PC-9 (cell line): ENCODE measurements at regions not wholly inside any gene's neighbourhood (a gene's known extent, or its start where the extent isn't known, plus 50 kb on each side); places are given as distances from the start of the nearest gene placed in this dataset.

Experiments used
- BruUV-seq: library from RNA; stranded (reverse); fragments of 400-500 nt; replicated peaks from 2 replicates; lab custom pipeline; 2021; lab: Mats Ljungman, UMichigan
- CTCF ChIA-PET: fragments of 300-600 bp; sonication (Branson Sonifier 250); formaldehyde crosslinking; loops from one replicate; lab custom pipeline; 2022; ENCODE audit warnings: antibody characterized with exemption; lab: Charles Lee
- POLR2A ChIA-PET: fragments of 300-600 bp; sonication (Branson Sonifier 250); formaldehyde crosslinking; loops from one replicate; lab custom pipeline; 2022; ENCODE audit warnings: antibody characterized with exemption; ENCODE audit not compliant: unreplicated experiment; lab: Charles Lee
- DNase-seq, 2 experiments: peaks; one replicate each; pipeline versions ENCODE4 v3.0.0 to v3.0.0-alpha.2; 2015 to 2022; ENCODE audit warnings: mixed read lengths in 1 of 2
- H2AFZ ChIP-seq: fragments of 200-600 bp; sonication (generic); 2 replicates; pipeline ENCODE4 v1.8.1; 2017; ENCODE audit warnings: antibody characterized with exemption
- H3F3A ChIP-seq: fragments of 200-600 bp; sonication (generic); 2 replicates; pipeline ENCODE4 v1.8.1; 2017; ENCODE audit warnings: antibody characterized with exemption, mild to moderate bottlenecking, low read depth; ENCODE audit not compliant: insufficient read depth
- H3K27ac ChIP-seq: fragments of 200-600 bp; sonication (generic); 2 replicates; pipeline ENCODE4 v1.6.1; 2016; ENCODE audit warnings: mixed run types
- H3K27me3 ChIP-seq: fragments of 200-600 bp; sonication (generic); 2 replicates; pipeline ENCODE4 v1.6.1; 2016; ENCODE audit warnings: low read depth, mixed run types; ENCODE audit not compliant: insufficient read depth
- H3K36me3 ChIP-seq: fragments of 200-600 bp; sonication (generic); 2 replicates; pipeline ENCODE4 v1.6.1; 2016; ENCODE audit warnings: low read depth, mixed run types
- H3K4me1 ChIP-seq: fragments of 200-600 bp; sonication (generic); replicated peaks from 2 replicates; pipeline ENCODE4 v1.6.1; 2016; ENCODE audit warnings: mixed run types; ENCODE audit not compliant: insufficient read depth
- H3K4me2 ChIP-seq: fragments of 200-600 bp; sonication (generic); 2 replicates; pipeline ENCODE4 v1.6.1; 2017; ENCODE audit warnings: mixed run types
- H3K4me3 ChIP-seq: fragments of 200-600 bp; sonication (generic); 2 replicates; pipeline ENCODE4 v1.6.1; 2016; ENCODE audit warnings: mixed run types
- H3K79me2 ChIP-seq: fragments of 200-600 bp; sonication (generic); 2 replicates; pipeline ENCODE4 v1.6.1; 2017; ENCODE audit warnings: low read depth, mixed run types
- H3K9me2 ChIP-seq: fragments of 200-600 bp; sonication (generic); 2 replicates; pipeline ENCODE4 v1.8.1; 2017; ENCODE audit warnings: mild to moderate bottlenecking; ENCODE audit not compliant: insufficient read depth
- H3K9me3 ChIP-seq: fragments of 200-600 bp; sonication (generic); 2 replicates; pipeline ENCODE4 v1.8.1; 2016; ENCODE audit warnings: low read depth; ENCODE audit not compliant: insufficient read depth
- H4K20me1 ChIP-seq: fragments of 200-600 bp; sonication (generic); 2 replicates; pipeline ENCODE4 v1.8.1; 2017; ENCODE audit not compliant: insufficient read depth
- EZH2 ChIP-seq: fragments of 200-600 bp; sonication (generic); IDR thresholded peaks from 2 replicates; pipeline ENCODE4 v1.8.0; 2017; ENCODE audit warnings: antibody characterized with exemption, low read depth
- intact Hi-C: fragments of 100-400 bp; cut with micrococcal nuclease; formaldehyde crosslinking; loops from one replicate; pipeline ENCODE4 v1.10.0; 2022; ENCODE audit not compliant: unreplicated experiment
- TF ChIP-seq, protein P1 (sequence below): fragments of 200-600 bp; sonication (generic); conservative IDR thresholded peaks from 2 replicates; pipeline ENCODE4 v1.6.1; 2017; ENCODE audit warnings: mixed run types, antibody characterized with exemption, mild to moderate bottlenecking, moderate library complexity

- Histone ChIP-seq H3K9me3 (no peaks in the 10 kb centered on the region; the same call in 1 of the 2 replicates), H3K27ac (no peak overlapping the region), H3K4me1 (peaks cover 26% of the 10 kb centered on the region), H3K27me3 (no peaks in the 10 kb centered on the region), H3K9me2 (no peaks in the 10 kb centered on the region), H3K36me3 (no peaks in the 10 kb centered on the region), H2AFZ (no peak overlapping the region), H3K79me2 (no peaks in the 10 kb centered on the region), H4K20me1 (no peaks in the 10 kb centered on the region), H3K4me3 (no peak overlapping the region), H3K4me2 (no peak overlapping the region), H3F3A (peaks cover 12% of the 10 kb centered on the region; the same call in 1 of the 2 replicates)
- CTCF ChIA-PET, result no interaction called here
- DNase-seq, result no peak
- POLR2A ChIA-PET, result no interaction called here
- TF ChIP-seq, protein P1, sequence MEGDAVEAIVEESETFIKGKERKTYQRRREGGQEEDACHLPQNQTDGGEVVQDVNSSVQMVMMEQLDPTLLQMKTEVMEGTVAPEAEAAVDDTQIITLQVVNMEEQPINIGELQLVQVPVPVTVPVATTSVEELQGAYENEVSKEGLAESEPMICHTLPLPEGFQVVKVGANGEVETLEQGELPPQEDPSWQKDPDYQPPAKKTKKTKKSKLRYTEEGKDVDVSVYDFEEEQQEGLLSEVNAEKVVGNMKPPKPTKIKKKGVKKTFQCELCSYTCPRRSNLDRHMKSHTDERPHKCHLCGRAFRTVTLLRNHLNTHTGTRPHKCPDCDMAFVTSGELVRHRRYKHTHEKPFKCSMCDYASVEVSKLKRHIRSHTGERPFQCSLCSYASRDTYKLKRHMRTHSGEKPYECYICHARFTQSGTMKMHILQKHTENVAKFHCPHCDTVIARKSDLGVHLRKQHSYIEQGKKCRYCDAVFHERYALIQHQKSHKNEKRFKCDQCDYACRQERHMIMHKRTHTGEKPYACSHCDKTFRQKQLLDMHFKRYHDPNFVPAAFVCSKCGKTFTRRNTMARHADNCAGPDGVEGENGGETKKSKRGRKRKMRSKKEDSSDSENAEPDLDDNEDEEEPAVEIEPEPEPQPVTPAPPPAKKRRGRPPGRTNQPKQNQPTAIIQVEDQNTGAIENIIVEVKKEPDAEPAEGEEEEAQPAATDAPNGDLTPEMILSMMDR, result no peak
- TF ChIP-seq EZH2, result no peak
- intact Hi-C loops, result no loop called here
- no TSS peak for BruUV-seq
Observed at GRCh38 chr7:46586406-46586805, 665.3 kb upstream of the IGFBP3 start.

DNA sequence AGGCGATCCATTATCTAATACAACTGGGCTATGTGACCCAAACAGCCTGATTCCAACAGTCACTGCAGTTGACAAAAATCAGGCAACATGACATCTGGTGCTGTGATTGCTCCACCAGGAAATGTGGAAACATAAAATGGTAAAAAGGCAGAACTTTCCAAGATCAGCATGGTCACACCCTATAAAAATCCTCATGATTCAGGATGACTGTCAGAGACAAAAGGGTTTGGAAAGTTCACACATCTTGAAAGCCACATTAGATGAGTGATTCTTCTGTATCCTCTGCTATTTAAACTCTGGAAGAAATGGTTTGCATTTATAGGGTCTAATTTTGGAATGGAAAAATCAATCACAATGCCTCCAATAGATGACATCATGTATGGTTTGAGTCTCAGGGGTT lies 662.6 kb upstream of the IGFBP3 start:
- ChIA-PET CTCF (no interaction called here), POLR2A (no interaction called here)
- no peaks in the 10 kb centered on the region for H3K79me2 ChIP-seq
- H3F3A ChIP-seq, result peaks cover 7% of the 10 kb centered on the region; the same call in 1 of the 2 replicates
- H3K36me3 ChIP-seq, result no peaks in the 10 kb centered on the region
- no peak overlapping the region for H3K4me2 ChIP-seq
- peak overlapping the region; percentile 47 for H3K27ac ChIP-seq
- H3K9me2 ChIP-seq, result no peaks in the 10 kb centered on the region
- intact Hi-C loops, result no loop called here
- H3K27me3 ChIP-seq, result no peaks in the 10 kb centered on the region
- H4K20me1 ChIP-seq, result no peaks in the 10 kb centered on the region
- H3K9me3 ChIP-seq, result no peaks in the 10 kb centered on the region; the same call in 1 of the 2 replicates
- no peak for TF ChIP-seq EZH2
- H2AFZ ChIP-seq, result no peak overlapping the region
- no peak overlapping the region for H3K4me3 ChIP-seq
- BruUV-seq, result no TSS peak
- peaks cover 13% of the 10 kb centered on the region for H3K4me1 ChIP-seq
- DNase-seq, result peak in 1 of 2 experiments; percentile 55

DNA sequence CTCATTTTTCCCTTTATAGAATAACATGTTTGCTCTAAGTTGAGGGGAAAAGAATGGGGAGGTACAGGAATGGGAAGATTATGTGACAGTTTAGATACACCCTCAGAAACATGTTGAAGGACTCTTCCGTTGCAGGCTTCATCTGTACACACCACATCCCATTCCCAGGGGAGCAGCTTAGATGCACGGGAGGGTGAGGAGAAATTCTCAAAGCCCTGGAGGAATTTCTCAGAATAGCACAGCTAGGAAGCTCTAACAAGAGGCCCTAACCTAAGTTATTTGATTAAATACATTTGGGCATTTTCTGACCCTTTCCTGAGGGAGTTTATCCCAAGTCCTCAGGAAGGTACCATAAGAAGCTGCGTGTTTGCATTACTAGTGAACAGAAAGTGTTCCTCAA lies 660.2 kb upstream of the IGFBP3 start:
- POLR2A ChIA-PET, result no interaction called here
- Histone ChIP-seq H3K9me2 (no peaks in the 10 kb centered on the region), H3K27ac (no peak overlapping the region), H3K4me1 (peaks cover 20% of the 10 kb centered on the region), H3K27me3 (no peaks in the 10 kb centered on the region), H3K36me3 (no peaks in the 10 kb centered on the region), H3K79me2 (no peaks in the 10 kb centered on the region), H3K9me3 (no peaks in the 10 kb centered on the region; the same call in 1 of the 2 replicates), H3K4me2 (no peak overlapping the region), H3F3A (peaks cover 7% of the 10 kb centered on the region; the same call in 1 of the 2 replicates), H4K20me1 (no peaks in the 10 kb centered on the region), H2AFZ (no peak overlapping the region), H3K4me3 (no peak overlapping the region)
- CTCF ChIA-PET, result no interaction called here
- TF ChIP-seq, protein P1, result no peak
- TF ChIP-seq EZH2, result no peak
- BruUV-seq, result no TSS peak
- intact Hi-C loops, result no loop called here
- DNase-seq, result no peak

- TF ChIP-seq, protein P1, result no peak
- no peak for TF ChIP-seq EZH2
- ChIA-PET CTCF (no interaction called here), POLR2A (no interaction called here)
- no peak overlapping the region for H3K4me3 ChIP-seq
- H3K4me2 ChIP-seq, result no peak overlapping the region
- H3K9me3 ChIP-seq, result no peaks in the 10 kb centered on the region; the same call in 1 of the 2 replicates
- H3K27me3 ChIP-seq, result no peaks in the 10 kb centered on the region
- H3K36me3 ChIP-seq, result no peaks in the 10 kb centered on the region
- no peaks in the 10 kb centered on the region for H3K9me2 ChIP-seq
- H3F3A ChIP-seq, result peaks cover 7% of the 10 kb centered on the region; the same call in 1 of the 2 replicates
- H4K20me1 ChIP-seq, result no peaks in the 10 kb centered on the region
- no peak for DNase-seq
- peaks cover 20% of the 10 kb centered on the region for H3K4me1 ChIP-seq
- H3K27ac ChIP-seq, result no peak overlapping the region
- BruUV-seq, result no TSS peak
- no peaks in the 10 kb centered on the region for H3K79me2 ChIP-seq
- intact Hi-C loops, result no loop called here
- H2AFZ ChIP-seq, result no peak overlapping the region
Observed at GRCh38 chr7:46580766-46581165, 659.7 kb upstream of the IGFBP3 start.
